Neutrophil (primary cell): ENCODE measurements at regions not wholly inside any gene's neighbourhood (a gene's known extent, or its start where the extent isn't known, plus 50 kb on each side); places are given as distances from the start of the nearest gene placed in this dataset.

ENCODE experiments used
- H3K27ac ChIP-seq: fragments of 200-600 bp; sonication (generic); 2 replicates; pipeline ENCODE4 v1.5.1; 2016; ENCODE audit warnings: mild to moderate bottlenecking, moderate library complexity
- H3K27me3 ChIP-seq: fragments of 200-600 bp; sonication (generic); 2 replicates; pipeline ENCODE4 v1.6.0; 2016; ENCODE audit warnings: mild to moderate bottlenecking
- H3K36me3 ChIP-seq: fragments of 200-600 bp; sonication (generic); 2 replicates; pipeline ENCODE4 v1.5.1; 2017
- H3K4me1 ChIP-seq, 2 experiments: fragments of 200-600 bp in 1 of 2; sonication (generic) in 1 of 2; 1 replicate in 1 of 2; 2 replicates in 1 of 2; pipeline versions ENCODE4 v1.5.1 to v1.6.1; 2013 to 2016; ENCODE audit warnings: low read depth in 1 of 2, low read length in 1 of 2, mild to moderate bottlenecking in 1 of 2, moderate library complexity in 1 of 2; ENCODE audit not compliant: control insufficient read depth in 1 of 2, insufficient read depth in 1 of 2
- H3K4me3 ChIP-seq, 2 experiments: fragments of 200-600 bp in 1 of 2; sonication (generic) in 1 of 2; 1 replicate in 1 of 2; 2 replicates in 1 of 2; pipeline ENCODE4 v1.5.1; 2013 to 2016; ENCODE audit warnings: low read depth in 1 of 2, low read length in 1 of 2, mild to moderate bottlenecking in 1 of 2, moderate library complexity in 1 of 2
- H3K9me3 ChIP-seq: fragments of 200-600 bp; sonication (generic); 2 replicates; pipeline ENCODE4 v1.5.1; 2016
- CTCF ChIP-seq: fragments of 200-600 bp; sonication (generic); IDR thresholded peaks from 2 replicates; pipeline ENCODE4 v1.5.1; 2016; ENCODE audit warnings: antibody characterized with exemption

GRCh38 chr12:28955491-28955890, 193.6 kb upstream of the FAR2 start:
- H3K27me3 ChIP-seq = no peaks in the 10 kb centered on the region
- no peak for TF ChIP-seq CTCF
- H3K36me3 ChIP-seq = no peaks in the 10 kb centered on the region
- no peaks in the 10 kb centered on the region for H3K9me3 ChIP-seq
- no peaks in the 10 kb centered on the region for H3K4me1 ChIP-seq
- no peak overlapping the region for H3K27ac ChIP-seq
- H3K4me3 ChIP-seq = no peak overlapping the region

GRCh38 chr12:28955931-28956330, 193.1 kb upstream of the FAR2 start:
- TF ChIP-seq CTCF = no peak
- H3K36me3 ChIP-seq = no peaks in the 10 kb centered on the region
- H3K4me3 ChIP-seq = no peak overlapping the region
- H3K27me3 ChIP-seq = no peaks in the 10 kb centered on the region
- H3K27ac ChIP-seq = no peak overlapping the region
- no peaks in the 10 kb centered on the region for H3K9me3 ChIP-seq
- H3K4me1 ChIP-seq = no peaks in the 10 kb centered on the region

GRCh38 chr12:28958553-28959195, 190.4 kb upstream of the FAR2 start:
- no peaks in the 10 kb centered on the region for H3K4me1 ChIP-seq
- H3K9me3 ChIP-seq = no peaks in the 10 kb centered on the region
- no peaks in the 10 kb centered on the region for H3K36me3 ChIP-seq
- no peak overlapping the region for H3K27ac ChIP-seq
- no peak for TF ChIP-seq CTCF
- H3K27me3 ChIP-seq = no peaks in the 10 kb centered on the region
- H3K4me3 ChIP-seq = no peak overlapping the region

GRCh38 chr12:28961948-28962384, 187.1 kb upstream of the FAR2 start:
- no peak for TF ChIP-seq CTCF
- no peak overlapping the region for H3K27ac ChIP-seq
- no peaks in the 10 kb centered on the region for H3K27me3 ChIP-seq
- no peaks in the 10 kb centered on the region for H3K36me3 ChIP-seq
- H3K9me3 ChIP-seq = no peaks in the 10 kb centered on the region
- no peak overlapping the region for H3K4me3 ChIP-seq
- H3K4me1 ChIP-seq = no peaks in the 10 kb centered on the region

DNA sequence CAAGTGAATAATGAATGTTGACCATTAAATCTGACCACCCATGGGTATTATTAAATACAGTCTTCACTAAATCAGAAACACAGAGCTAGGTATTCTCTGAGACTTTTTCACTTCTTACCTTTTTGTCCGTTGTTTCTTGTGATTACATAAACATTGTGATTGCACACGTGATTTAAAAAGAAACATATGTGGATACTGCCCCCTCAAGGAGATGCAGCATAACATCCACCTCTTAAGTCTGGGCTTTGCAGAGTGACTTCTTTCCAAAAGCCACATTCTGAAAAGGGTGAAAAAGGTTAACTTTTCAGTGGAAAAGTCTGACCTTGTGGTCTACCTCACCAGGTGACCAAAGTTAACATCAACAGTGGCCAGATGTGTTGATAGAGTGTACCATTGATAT, 185.5 kb upstream of the FAR2 start:
- no peak for TF ChIP-seq CTCF
- no peaks in the 10 kb centered on the region for H3K4me1 ChIP-seq
- H3K9me3 ChIP-seq = no peaks in the 10 kb centered on the region
- H3K27me3 ChIP-seq = no peaks in the 10 kb centered on the region
- no peak overlapping the region for H3K27ac ChIP-seq
- no peaks in the 10 kb centered on the region for H3K36me3 ChIP-seq
- H3K4me3 ChIP-seq = no peak overlapping the region
